HL-60 (cell line): ENCODE measurements at regions not wholly inside any gene's neighbourhood (a gene's known extent, or its start where the extent isn't known, plus 50 kb on each side); places are given as distances from the start of the nearest gene placed in this dataset.

Source experiments
- CTCF ChIP-seq: IDR thresholded peaks from one replicate; pipeline ENCODE4 v1.5.1; 2011; ENCODE audit warnings: low read length, control low read depth, inconsistent platforms; ENCODE audit not compliant: insufficient read depth
- GABPA ChIP-seq: IDR thresholded peaks from 2 replicates; pipeline ENCODE4 v1.6.1; 2012; ENCODE audit warnings: low read depth
- POLR2AphosphoS5 ChIP-seq: IDR thresholded peaks from 2 replicates; pipeline ENCODE4 v1.6.1; 2012; ENCODE audit warnings: low read depth
- REST ChIP-seq: IDR thresholded peaks from 2 replicates; pipeline ENCODE4 v1.6.1; 2012; ENCODE audit warnings: low read depth; ENCODE audit not compliant: insufficient replicate concordance

GRCh38 chr6:4698901-4699659 is 77.1 kb upstream of the CDYL start:
- TF ChIP-seq CTCF, result no peak
- no peak for TF ChIP-seq POLR2AphosphoS5
- TF ChIP-seq REST, result no peak
- no peak for TF ChIP-seq GABPA
